BJ (cell line): ENCODE measurements at regions not wholly inside any gene's neighbourhood (a gene's known extent, or its start where the extent isn't known, plus 50 kb on each side); places are given as distances from the start of the nearest gene placed in this dataset.

Source experiments
- CTCF ChIA-PET: fragments of 350-600 bp; formaldehyde crosslinking; extraction: SDS; loops from one replicate; lab custom pipeline; 2021; ENCODE audit warnings: antibody characterized with exemption, inconsistent platforms; lab: Yijun Ruan, JAX
- POLR2A ChIA-PET: fragments of 300-600 bp; sonication (Branson Sonifier 250); formaldehyde crosslinking; extraction: SDS; loops from one replicate; lab custom pipeline; 2021; ENCODE audit warnings: antibody characterized with exemption; lab: Charles Lee
- DNase-seq: peaks from one replicate; pipeline ENCODE4 v3.0.0-alpha.2; 2011; ENCODE audit warnings: low read depth
- H3K27me3 ChIP-seq: 2 replicates; pipeline ENCODE4 v1.6.0; 2011; ENCODE audit warnings: low read length; ENCODE audit not compliant: control insufficient read depth, insufficient read depth
- H3K36me3 ChIP-seq: 2 replicates; pipeline ENCODE4 v1.5.1; 2011; ENCODE audit warnings: low read length; ENCODE audit not compliant: control insufficient read depth, insufficient read depth
- H3K4me3 ChIP-seq: 2 replicates; pipeline ENCODE4 v1.5.1; 2011; ENCODE audit warnings: low read depth, mild to moderate bottlenecking, control low read depth, low read length
- CTCF ChIP-seq: IDR thresholded peaks from 2 replicates; pipeline ENCODE4 v1.5.1; 2011; ENCODE audit warnings: low read depth, mild to moderate bottlenecking, control low read depth, inconsistent platforms, low read length, moderate library complexity; ENCODE audit not compliant: insufficient read depth

- TF ChIP-seq CTCF: no peak
- ChIA-PET POLR2A (no interaction called here), CTCF (no interaction called here)
- Histone ChIP-seq H3K27me3 (peaks cover 15% of the 10 kb centered on the region), H3K4me3 (no peak overlapping the region), H3K36me3 (no peaks in the 10 kb centered on the region)
- no peak for DNase-seq
Measured at GRCh38 chr7:155386608-155387007, 71.3 kb upstream of the EN2 start.

DNA sequence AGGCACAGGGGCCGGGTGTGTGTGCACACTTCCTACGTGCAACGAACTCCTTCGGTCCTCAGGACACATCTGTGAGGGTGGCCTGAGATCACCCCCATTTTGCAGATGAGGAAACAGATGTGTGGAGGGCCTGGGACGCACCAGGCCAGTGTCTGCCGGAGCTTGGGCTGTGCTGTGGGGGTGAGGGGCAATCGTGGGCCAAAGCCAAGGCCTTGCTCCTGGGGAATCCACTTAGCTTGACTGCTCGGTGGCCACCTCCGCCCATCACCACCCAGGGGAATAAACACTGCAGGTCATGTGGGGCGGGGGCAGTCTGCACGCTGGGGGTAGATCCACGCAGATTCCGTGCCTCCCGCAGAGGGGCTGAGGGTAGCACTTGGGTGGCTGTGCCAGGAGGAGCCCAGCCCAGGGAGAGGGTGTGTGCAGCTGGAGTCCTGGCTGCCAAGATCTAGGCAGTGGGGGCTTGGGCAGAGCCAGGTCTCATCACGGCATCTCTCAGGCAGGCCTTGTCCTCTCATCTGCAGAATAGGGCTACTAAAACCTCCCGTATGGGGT lies 70.8 kb upstream of the EN2 start:
- Histone ChIP-seq H3K36me3 (no peaks in the 10 kb centered on the region), H3K27me3 (peaks cover 11% of the 10 kb centered on the region), H3K4me3 (no peak overlapping the region)
- no peak for TF ChIP-seq CTCF
- no peak for DNase-seq
- ChIA-PET POLR2A (no interaction called here), CTCF (no interaction called here)

DNA sequence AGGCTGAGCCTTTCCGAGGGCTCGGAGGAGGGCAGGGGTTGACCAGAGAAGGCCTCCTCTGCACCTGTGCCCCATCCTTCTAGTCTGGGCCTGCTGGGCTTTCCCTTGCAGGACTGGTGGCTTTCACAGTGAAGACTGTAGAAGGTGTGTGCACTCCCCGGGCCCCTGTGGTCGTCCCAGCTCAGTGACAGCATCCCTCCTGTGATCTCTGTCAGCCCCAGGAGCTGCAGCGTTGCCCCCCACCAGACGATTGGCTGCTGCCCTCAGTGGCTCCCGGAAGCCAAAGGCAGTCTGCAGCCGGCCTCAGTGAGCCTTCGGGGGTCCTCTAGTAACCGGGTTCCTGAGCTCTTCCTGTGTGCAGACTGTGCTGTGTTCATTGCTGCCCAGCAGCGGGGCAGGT lies 69.4 kb upstream of the EN2 start:
- TF ChIP-seq CTCF: no peak
- H3K4me3 ChIP-seq: no peak overlapping the region
- POLR2A ChIA-PET: no interaction called here
- CTCF ChIA-PET: no interaction called here
- peaks cover under 1% of the 10 kb centered on the region; the same call in 1 of the 2 replicates for H3K27me3 ChIP-seq
- no peak for DNase-seq
- no peaks in the 10 kb centered on the region for H3K36me3 ChIP-seq

- POLR2A ChIA-PET: no interaction called here
- TF ChIP-seq CTCF: no peak
- H3K27me3 ChIP-seq: peaks cover 1% of the 10 kb centered on the region
- H3K4me3 ChIP-seq: no peak overlapping the region
- H3K36me3 ChIP-seq: no peaks in the 10 kb centered on the region
- no peak for DNase-seq
- CTCF ChIA-PET: interaction anchor here (2.1 kb wide), 1 partner anchor 11 kb away, joined by 10 read pairs; no protein-coding TSS in a partner anchor
Measured at GRCh38 chr7:155391414-155391813, 66.5 kb upstream of the EN2 start.

DNA sequence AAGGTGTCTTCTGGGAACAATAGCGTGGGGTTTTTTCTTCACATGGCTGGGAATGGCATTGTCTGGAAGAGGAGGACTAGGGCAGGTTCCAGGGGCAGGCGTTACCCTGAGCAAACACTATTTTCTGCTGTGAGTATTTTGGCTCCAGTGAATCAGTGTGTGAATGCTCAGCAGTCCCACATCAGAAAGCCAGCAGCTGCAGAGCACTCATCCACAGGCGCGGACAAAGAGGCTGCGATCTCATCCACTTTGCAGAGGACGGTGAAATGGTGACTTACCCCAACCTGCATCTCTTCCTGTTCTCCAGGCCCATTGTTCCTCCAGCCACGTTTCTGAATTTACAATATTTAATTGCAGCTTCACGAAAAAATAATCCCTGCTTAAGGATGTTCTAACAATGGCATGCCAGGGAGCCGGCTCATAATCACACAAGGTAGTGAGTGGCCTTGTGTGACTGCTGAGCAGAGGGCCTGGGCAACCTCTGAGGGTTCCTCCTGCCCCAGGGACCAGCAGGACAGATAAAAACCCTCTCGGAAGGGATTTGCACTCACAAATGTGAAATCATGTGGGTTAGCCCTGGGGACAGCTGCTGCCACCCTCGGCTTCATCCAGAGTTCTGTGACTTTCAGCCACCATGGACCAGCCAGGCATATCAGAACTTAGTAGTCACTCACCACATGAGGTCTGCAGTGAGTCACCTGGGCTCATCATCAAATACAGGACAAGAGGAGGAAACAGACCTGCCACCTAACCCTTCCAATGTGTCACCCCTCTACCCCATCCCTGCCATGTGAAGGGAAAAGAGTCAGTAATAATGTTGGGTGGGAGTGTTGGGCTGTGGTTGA lies 65.0 kb upstream of the EN2 start:
- TF ChIP-seq CTCF: no peak
- Histone ChIP-seq H3K27me3 (peaks cover 1% of the 10 kb centered on the region), H3K4me3 (no peak overlapping the region), H3K36me3 (no peaks in the 10 kb centered on the region)
- CTCF ChIA-PET: no interaction called here
- DNase-seq: no peak
- POLR2A ChIA-PET: no interaction called here
